Fibroblast of the aortic adventitia (primary cell): ENCODE measurements at regions not wholly inside any gene's neighbourhood (a gene's known extent, or its start where the extent isn't known, plus 50 kb on each side); places are given as distances from the start of the nearest gene placed in this dataset.

Experiments used
- DNase-seq: peaks from one replicate; pipeline ENCODE4 v3.0.0-alpha.2; 2010; ENCODE audit warnings: low read depth
- H3K4me3 ChIP-seq: 2 replicates; pipeline ENCODE4 v1.5.1; 2011; ENCODE audit warnings: low read depth, mild to moderate bottlenecking, control low read depth, low read length, moderate library complexity
- TF ChIP-seq, protein P1 (sequence below): IDR thresholded peaks from 2 replicates; pipeline ENCODE4 v1.5.1; 2011; ENCODE audit warnings: mild to moderate bottlenecking, low read length, control low read depth, inconsistent platforms; ENCODE audit not compliant: insufficient read depth

DNA sequence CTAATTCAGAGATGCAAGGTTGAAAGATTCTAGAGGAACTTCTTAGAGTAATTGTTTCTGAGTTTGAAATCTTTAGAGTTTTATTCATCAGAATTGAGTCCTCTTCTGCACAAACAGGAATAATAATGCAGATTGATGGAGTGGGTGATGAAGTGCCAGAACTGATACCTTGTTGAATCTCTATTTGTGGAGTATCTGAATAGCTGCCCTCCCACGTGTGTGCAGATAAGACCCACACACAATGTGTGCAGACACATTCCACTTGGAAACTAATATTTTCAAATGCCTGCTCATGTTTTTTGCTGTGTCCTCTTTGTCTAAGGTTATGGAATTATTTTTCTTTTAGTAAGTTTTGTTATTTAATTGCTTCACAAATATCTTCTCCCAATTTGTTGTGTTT is 1167.8 kb upstream of the MAP3K7 start:
- TF ChIP-seq, protein P1, sequence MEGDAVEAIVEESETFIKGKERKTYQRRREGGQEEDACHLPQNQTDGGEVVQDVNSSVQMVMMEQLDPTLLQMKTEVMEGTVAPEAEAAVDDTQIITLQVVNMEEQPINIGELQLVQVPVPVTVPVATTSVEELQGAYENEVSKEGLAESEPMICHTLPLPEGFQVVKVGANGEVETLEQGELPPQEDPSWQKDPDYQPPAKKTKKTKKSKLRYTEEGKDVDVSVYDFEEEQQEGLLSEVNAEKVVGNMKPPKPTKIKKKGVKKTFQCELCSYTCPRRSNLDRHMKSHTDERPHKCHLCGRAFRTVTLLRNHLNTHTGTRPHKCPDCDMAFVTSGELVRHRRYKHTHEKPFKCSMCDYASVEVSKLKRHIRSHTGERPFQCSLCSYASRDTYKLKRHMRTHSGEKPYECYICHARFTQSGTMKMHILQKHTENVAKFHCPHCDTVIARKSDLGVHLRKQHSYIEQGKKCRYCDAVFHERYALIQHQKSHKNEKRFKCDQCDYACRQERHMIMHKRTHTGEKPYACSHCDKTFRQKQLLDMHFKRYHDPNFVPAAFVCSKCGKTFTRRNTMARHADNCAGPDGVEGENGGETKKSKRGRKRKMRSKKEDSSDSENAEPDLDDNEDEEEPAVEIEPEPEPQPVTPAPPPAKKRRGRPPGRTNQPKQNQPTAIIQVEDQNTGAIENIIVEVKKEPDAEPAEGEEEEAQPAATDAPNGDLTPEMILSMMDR: no peak
- H3K4me3 ChIP-seq: no peak overlapping the region
- no peak for DNase-seq

GRCh38 chr6:91751526-91751925 is 1164.7 kb upstream of the MAP3K7 start:
- H3K4me3 ChIP-seq: no peak overlapping the region
- TF ChIP-seq, protein P1: no peak
- no peak for DNase-seq

GRCh38 chr6:91744566-91744965 is 1157.7 kb upstream of the MAP3K7 start:
- DNase-seq: no peak
- TF ChIP-seq, protein P1: no peak
- no peak overlapping the region for H3K4me3 ChIP-seq

GRCh38 chr6:91743756-91744155 is 1156.9 kb upstream of the MAP3K7 start:
- DNase-seq: no peak
- TF ChIP-seq, protein P1: no peak
- no peak overlapping the region for H3K4me3 ChIP-seq

DNA sequence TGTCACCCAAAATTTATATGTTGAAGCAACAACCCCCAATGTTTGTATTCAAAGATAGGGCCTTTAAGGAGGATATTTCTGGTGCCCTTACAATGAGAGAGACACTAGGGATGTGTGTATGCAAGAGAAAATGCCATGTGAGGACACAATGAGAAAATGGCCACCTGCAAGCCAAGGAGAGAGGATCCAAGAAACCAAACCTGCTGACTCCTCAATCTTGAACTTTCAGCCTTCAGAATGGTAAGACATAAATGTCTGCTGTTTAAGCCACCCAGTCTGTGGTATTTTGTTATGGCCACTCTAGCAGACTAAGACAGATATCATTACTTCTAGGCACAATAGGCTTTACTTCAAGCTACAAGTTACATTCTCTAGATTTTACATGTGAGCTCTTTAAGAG is 1145.1 kb upstream of the MAP3K7 start:
- H3K4me3 ChIP-seq: no peak overlapping the region
- DNase-seq: no peak
- TF ChIP-seq, protein P1: no peak

GRCh38 chr6:91730710-91731109 is 1143.8 kb upstream of the MAP3K7 start:
- TF ChIP-seq, protein P1: no peak
- DNase-seq: no peak
- no peak overlapping the region for H3K4me3 ChIP-seq

- DNase-seq: no peak
- TF ChIP-seq, protein P1: no peak
- no peak overlapping the region for H3K4me3 ChIP-seq
Observed at GRCh38 chr6:91720324-91720723, 1133.5 kb upstream of the MAP3K7 start.
